K562 (cell line): ENCODE measurements at regions not wholly inside any gene's neighbourhood (a gene's known extent, or its start where the extent isn't known, plus 50 kb on each side); places are given as distances from the start of the nearest gene placed in this dataset.

ENCODE experiments used
- ADNP ChIP-seq: fragments of 200-800 bp; sonication (Bioruptor generic); IDR thresholded peaks from 2 replicates; pipeline ENCODE4 v1.6.1; 2016; ENCODE audit warnings: missing genetic modification characterization, missing compliant biosample characterization
- CBFA2T2 ChIP-seq: fragments of 450-650 bp; conservative IDR thresholded peaks from 2 replicates; pipeline ENCODE4 v1.6.1; 2017; ENCODE audit warnings: mild to moderate bottlenecking
- ELF1 ChIP-seq: fragments of 200-800 bp; sonication (Bioruptor generic); IDR thresholded peaks from 2 replicates; pipeline ENCODE4 v1.6.1; 2016; ENCODE audit warnings: missing genetic modification characterization, missing compliant biosample characterization
- SIN3A ChIP-seq, 2 experiments: fragments of 150-350 bp in 1 of 2; IDR thresholded peaks; 2 replicates each; pipeline ENCODE4 v1.6.1; 2011 to 2016; ENCODE audit warnings: borderline replicate concordance in 2 of 2, low read depth in 2 of 2, low read length in 2 of 2, mild to moderate bottlenecking in 2 of 2, moderate library complexity in 2 of 2; ENCODE audit not compliant: control insufficient read depth in 1 of 2
- ZNF707 ChIP-seq: fragments of 250-450 bp; sonication (Bioruptor Pico); conservative IDR thresholded peaks from 2 replicates; pipeline ENCODE4 v1.8.0; 2022; ENCODE audit warnings: inconsistent platforms, mild to moderate bottlenecking, moderate library complexity
- TF ChIP-seq, protein P1 (sequence below): fragments of 450-650 bp; IDR thresholded peaks from 2 replicates; pipeline ENCODE4 v1.7.1; 2018; ENCODE audit warnings: mild to moderate bottlenecking, low read depth; ENCODE audit not compliant: partially characterized antibody
- TF ChIP-seq, protein P2 (sequence below): fragments of 250-450 bp; sonication (Bioruptor Pico); IDR thresholded peaks from 2 replicates; pipeline ENCODE4 v1.5.0; 2021; ENCODE audit warnings: mild to moderate bottlenecking, moderate library complexity

DNA sequence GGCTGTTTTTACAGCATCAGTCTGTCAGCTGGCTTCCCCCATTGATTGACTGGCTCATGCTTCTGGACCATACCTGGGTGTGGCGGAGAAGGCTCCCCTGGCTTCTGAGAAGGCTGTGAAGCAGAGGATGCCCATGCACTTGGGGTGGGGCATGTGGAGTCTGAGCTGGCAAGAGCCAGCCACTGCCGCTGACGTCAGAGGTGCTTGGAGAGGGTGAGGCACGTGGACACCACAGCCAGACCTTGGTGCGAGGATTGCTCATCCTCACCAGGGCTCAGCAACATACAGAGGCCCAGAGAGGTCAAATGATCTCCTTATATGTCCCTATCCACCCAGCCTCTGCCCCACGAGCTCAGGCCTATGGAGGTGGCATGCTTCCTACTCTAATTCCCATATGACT lies 211.2 kb upstream of the PMEPA1 start (continued):
- TF ChIP-seq, protein P1, sequence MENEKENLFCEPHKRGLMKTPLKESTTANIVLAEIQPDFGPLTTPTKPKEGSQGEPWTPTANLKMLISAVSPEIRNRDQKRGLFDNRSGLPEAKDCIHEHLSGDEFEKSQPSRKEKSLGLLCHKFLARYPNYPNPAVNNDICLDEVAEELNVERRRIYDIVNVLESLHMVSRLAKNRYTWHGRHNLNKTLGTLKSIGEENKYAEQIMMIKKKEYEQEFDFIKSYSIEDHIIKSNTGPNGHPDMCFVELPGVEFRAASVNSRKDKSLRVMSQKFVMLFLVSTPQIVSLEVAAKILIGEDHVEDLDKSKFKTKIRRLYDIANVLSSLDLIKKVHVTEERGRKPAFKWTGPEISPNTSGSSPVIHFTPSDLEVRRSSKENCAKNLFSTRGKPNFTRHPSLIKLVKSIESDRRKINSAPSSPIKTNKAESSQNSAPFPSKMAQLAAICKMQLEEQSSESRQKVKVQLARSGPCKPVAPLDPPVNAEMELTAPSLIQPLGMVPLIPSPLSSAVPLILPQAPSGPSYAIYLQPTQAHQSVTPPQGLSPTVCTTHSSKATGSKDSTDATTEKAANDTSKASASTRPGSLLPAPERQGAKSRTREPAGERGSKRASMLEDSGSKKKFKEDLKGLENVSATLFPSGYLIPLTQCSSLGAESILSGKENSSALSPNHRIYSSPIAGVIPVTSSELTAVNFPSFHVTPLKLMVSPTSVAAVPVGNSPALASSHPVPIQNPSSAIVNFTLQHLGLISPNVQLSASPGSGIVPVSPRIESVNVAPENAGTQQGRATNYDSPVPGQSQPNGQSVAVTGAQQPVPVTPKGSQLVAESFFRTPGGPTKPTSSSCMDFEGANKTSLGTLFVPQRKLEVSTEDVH: no peak
- no peak for TF ChIP-seq CBFA2T2
- TF ChIP-seq, protein P2, sequence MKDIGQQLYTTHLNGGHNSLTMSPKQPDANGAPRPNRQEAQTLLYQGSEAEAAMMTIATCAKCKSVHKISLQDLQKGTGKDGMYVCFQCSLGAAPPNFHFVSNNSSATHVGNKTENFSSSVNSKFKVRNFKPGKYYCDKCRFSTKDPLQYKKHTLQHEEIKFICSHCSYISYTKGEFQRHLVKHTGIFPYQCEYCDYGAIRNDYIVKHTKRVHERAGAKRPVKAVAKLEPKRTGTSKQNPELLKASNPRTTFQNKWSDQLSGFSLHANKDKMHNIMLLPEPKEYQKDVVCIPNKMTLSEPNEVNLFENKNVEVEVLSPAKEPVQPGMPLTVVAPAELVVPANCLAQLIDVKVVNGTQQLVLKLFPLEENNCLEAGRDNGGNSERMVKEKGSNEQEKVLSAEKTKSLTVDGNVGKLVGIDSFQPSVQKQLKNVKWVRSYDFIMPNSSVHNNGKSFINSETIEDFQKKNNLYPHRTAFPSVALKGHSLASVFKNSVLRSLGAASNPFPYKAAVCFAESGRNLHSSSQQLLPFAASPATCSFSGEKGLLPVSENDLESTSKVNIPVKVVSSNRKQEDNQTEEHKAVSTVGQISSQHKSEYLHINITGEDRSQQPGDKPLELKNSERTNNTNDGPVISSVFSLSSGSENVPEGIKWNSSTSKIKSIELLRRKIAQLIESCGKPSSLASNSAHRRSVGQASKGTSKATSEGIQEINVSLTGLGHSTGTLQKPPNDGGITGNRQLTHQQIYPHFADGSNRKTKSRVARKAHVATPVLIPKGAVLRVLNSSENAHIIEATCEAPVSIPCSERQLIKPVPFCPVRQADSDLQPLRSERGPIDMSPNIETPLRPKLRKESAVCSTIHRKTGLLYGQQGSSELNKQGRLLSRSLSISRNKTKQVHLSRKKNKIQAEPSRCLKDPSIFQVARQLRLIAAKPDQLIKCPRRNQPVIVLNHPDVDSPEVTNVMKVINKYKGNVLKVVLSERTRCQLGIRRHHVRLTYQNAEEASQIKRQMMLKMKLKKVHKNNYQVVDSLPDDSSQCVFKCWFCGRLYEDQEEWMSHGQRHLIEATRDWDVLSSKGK (CRISPR knock-in tag): no peak
- TF ChIP-seq SIN3A (IDR thresholded peaks at IDR 0.05; ENCODE audit: borderline replicate concordance in 2 of 2, control insufficient read depth in 1 of 2, low read depth in 2 of 2, low read length in 2 of 2): no peak
- TF ChIP-seq ZNF707 (CRISPR knock-in tag): no peak
- TF ChIP-seq ADNP: no peak
- TF ChIP-seq ELF1 (tag): no peak
